HG03196 (cell line): ENCODE measurements at regions not wholly inside any gene's neighbourhood (a gene's known extent, or its start where the extent isn't known, plus 50 kb on each side); places are given as distances from the start of the nearest gene placed in this dataset.

Experiments used
- ATAC-seq: cut with Tn5 transposase; IDR thresholded peaks from one replicate; pipeline ENCODE4 v1.9.1; 2021; ENCODE audit not compliant: unreplicated experiment

DNA sequence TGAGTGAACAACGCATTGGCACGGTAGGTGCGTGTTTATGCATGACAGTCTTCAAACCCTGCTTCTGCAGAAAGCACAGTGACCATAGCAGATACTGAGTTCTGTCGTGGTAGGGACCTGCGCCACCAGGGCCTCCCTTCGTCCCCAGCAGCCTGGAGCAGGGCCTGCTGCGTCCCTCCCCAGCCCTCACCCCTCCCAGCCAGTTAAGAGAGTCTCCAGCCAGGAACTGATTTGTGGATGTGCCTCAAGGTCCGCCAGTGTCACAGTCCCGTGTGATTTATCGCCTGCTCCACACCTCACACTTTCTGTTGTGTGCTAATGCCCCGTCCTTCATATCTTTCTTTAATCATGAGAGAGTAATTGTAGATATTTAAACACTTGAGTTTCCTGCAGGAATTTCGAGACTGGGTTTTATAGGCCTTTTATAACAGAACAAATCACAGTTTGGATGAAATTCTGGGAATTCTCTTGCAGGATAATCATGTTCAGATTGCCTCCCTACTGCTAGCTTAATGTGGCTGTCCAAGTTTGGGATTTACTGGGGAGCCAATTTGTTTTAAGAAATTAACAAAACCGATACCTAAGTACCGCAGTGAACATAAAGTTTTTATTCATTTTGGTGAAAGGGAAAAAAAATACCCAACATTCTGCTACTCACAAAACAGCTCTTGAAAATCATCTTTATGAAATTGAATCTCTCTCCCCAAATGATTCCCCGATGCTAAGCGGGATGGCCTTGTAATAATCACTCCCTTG is 438.6 kb downstream of the TSHZ3 start:
- no peak for ATAC-seq

DNA sequence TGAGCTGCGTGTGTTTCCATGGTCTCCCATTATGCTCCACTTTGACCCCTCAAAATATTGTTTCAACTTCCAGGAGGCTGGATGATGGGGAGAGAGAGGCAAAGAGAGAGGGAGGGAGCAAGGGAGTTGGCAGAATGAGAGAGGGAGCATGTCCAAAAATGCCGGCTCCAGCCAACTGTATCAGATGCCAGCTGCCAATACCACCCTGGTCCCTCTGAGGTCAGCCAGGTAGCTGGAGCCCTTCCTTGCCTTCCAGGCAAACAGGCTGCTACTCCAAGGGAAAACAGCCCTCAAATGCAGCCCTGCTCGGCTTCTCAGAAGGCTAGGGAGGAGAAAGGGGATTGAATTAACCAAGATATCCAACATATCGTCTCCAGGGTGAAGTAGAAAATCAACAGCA is 440.0 kb downstream of the TSHZ3 start:
- ATAC-seq, result no peak

DNA sequence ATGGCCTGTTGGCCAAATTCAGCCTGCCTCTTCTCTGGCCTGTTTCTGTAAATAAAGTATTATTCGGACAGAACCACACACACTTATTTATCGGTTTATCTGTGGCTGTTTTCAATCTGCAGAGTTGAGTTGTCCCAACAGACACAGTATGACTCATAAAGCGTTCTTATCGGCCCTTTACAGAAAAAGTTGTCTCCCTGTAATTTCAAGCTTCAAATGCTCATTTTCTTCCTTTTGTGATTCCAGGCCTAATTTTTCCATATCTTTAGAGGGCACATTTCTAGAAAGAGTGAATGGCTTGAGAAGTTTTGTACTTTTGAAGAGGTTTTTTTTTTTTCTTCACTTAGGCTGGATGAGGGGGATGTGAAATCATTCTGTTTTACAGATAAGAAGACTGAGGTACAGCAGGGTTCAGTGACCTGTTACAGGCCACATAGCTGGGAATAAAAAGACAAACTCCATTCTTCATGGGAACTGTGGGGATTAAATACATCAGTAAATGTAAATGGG is 440.9 kb downstream of the TSHZ3 start:
- ATAC-seq, result no peak

DNA sequence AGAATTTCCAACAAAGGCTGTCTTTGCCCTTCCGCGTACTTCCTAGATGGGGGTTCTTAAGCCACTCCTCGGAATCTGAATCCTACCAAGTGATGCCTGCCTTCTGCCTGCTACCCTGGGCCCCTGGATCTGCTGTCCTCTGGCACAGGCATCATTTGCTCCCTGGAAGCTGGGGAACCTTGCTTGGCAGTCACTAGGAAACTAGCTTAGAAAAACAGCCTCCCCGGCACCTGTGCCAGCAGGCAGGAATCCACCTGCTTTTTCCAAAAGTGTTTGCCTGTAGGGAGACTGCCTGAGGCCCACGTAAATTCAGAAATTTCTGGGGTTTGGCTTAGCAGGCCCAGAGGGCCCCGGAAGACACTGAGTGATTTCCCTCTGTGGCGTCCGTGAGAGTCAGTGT is 442.4 kb downstream of the TSHZ3 start:
- no peak for ATAC-seq

DNA sequence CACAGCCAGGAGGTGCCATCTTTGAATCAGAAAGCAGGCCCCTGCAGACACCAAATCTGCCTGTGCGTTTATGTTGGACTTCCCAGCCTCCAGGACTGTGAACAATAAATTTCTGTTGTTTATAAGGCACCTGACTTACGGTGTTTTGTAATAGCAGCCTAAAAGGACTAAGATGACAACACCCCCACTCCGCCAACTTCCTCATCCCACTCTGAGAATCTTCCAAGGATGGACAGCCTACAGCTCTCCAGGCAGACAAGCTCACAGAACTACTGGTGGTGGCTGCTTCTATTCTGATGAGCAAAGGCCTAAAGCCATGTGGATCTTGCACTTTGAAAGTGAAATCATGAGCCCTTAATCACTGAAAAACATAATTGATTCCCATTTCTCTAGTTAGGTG is 449.2 kb downstream of the TSHZ3 start:
- no peak for ATAC-seq

DNA sequence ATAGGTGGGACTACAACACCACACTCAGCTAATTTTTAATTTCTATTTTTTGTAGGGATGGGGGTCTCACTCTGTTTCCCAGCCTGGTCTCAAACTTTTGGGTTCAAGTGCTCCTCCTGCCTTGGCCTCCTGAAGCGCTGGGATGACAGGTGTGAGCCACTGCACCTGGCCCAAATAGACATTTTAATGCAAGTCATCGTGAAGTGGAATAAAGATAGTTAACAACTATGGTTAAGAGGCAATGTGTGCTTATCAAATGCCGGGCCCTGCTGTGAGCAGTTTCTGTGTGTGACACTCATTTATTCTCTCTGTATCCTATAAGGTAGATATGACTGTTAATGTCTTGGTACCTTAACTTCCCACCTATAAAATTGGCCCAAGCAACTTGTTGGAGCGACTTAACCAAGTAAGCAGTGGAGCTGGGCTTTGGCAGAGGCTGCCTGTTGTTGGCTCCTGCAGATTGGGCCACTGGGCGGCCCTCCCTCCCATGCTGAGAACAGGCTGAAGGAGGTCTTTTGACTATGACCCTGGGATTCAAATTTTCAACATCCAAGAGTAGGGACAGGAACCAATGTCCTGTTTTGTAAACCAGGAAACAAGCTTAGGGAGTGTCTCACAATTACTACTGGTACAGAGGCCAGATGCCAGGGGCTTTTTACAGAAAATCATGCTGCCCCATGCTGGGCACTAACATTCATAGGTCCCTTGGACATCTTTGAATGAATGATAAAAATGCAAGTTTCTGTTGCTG is 450.7 kb downstream of the TSHZ3 start:
- ATAC-seq, result no peak

DNA sequence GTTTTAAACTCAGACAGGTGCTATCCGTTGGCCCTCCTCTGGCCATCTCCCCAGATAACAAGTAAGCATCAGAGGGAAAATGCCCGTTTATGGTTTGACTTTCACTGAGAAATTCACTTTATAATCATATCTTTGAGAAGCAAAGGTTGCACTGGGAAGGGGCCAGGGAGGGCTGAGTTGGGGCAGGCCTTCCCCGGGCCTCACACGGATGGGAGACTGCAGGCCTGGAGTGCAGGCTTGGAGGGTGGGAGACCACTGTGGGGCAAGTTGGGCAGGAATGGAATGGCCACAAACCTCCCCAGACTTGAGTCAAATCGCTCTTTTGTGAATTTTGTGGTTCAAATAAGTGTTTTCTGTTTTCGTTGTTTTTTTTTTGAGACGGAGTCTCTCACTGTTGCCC is 451.7 kb downstream of the TSHZ3 start:
- no peak for ATAC-seq

DNA sequence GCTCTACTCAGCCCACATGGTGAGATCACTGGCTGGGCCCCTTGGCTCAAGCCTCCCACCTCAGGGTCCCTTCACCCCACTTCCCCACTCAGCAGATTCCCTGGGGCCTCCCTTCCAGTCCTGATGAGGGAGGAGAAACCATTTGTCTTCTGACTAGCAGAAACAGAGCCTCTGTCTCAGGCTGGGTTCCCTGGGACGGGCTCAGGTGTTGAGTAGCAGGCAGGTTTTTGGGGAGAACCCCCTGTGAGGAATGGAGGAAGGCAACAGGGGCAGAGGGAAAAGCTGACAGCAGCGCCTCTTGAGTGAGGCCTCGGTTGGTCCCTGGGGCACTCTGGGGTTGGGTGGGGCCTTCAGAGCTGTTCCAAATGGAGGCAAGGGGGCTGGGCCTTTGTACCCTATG is 452.2 kb downstream of the TSHZ3 start:
- no peak for ATAC-seq

DNA sequence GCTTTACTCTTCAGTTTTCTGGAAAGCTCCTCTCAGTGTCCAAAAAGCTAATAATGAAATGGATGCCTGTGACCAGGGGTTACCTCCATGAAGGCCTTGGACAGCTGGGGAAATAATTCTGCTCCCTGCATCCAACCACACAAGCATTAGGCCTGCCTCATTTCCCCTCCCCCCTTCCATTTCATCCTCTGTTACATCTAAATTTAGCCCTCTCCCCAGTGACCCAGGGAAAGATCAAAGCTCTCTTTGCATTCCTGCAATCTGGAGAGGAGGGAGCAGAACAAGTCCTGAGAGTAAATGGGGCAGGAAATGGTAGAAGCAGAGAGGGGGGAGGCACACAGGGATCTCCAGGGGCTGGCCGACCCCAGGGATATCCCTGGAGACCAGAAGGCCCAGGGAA is 452.7 kb downstream of the TSHZ3 start:
- no peak for ATAC-seq

DNA sequence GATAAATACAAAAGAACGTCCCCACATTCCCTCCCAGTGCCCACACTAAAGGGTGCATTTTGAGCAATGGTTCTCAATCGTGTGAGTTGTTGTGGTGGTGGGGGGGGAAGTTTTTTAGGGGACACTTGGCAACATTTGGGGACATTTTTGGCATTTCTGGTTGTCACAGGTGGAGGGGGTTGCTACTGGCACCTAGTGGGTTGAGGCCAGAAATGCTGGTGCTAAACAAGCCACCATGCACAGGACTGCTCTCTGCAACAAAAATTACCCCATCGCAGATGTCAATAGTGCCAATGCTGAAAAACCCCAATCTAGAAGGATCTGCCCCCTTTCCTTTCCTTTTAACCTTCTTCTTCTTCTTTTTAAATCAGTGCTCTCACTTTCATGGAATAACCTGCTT is 453.3 kb downstream of the TSHZ3 start:
- ATAC-seq, result no peak

DNA sequence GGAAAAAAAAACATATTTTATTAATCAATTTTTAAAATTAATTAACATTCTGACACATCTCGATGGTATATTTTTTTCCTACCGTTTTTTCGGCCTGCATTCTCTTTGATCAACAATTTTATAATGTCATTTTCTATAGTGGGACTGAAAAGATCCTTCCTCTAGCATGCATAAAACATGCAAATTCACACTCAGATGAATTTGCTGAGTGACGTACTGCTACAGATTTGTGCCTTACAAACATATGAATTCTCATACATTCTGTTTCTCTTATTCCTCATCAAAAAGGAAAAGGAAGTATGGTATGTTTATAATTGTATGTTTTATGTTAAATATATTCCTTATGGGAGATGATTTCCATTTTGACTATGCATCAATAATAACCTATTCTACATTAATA is 458.2 kb downstream of the TSHZ3 start:
- ATAC-seq, result no peak

DNA sequence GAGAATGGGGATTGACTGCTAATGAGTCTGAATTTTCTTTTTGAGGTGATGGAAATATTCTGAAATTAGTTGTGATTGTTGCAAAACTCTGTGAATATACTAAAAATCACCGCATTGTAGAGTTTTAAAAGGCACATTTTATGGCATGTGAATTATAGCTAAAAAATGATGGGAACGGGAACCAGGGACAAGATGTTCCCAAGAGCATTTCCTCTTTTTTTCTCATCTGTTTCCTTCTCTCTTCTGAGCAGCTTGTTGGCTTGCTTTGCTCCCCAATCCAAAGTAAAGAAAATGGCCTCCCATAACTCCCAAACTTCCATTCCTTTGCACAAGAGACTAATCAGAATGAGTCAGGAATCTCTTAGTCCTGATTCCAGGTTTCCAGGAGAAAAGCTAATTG is 459.2 kb downstream of the TSHZ3 start:
- no peak for ATAC-seq

DNA sequence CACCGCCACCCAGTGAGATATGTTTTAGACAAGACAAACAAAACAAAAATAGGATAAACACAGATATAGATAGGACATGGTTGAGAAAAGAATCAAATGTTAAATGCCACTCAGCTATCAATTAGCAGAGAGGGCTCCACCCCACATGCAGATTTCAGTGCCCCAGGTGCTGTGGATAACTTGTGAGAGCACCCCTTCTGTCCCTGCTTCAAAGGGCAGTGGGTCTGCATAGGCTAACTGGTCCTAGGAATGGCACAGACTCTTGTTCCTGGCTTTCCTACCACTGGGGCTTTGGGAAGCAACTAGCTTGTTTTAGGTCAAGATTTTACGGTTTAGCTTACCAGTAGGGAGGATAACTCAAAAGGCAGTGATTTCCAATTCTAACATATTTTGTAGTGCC is 460.3 kb downstream of the TSHZ3 start:
- ATAC-seq, result no peak

DNA sequence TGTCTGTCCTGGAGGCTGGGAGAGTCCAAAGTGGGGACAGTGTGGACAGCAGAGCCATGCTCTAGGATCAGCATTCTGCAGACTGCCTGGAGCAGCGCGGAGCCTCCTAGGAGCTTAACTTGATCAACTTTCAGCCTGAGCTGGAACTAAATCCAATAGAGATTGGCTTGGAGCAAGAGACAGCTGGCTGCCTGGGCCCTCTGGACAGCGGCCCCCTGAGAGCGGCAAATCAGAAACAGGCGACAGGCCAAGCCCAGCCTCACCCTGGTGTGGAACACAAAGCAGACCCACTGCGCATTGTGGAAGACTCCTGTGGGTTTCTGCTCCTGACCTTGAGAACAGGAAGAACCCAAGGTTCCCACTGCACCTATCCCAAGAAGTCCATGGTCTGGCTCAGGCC is 462.2 kb downstream of the TSHZ3 start:
- no peak for ATAC-seq

DNA sequence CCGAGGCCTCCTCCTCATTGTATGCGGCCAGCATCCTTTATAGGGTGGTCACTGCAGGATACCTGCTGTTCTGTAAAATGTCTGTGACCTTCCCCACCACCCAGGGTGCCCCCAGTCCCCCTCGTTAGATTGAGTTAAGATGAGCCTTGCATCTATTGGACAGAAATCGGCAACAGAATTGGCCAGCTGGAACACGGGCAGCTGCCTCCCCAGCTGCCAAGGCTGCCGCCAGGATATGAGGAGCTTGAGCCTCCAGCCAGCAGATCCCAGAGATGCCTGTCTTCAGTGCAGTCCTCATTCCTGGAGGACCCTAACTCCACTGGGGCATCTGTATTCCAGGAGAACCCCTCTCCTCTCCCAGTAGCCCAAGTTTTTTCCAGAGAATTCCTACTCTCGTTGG is 463.0 kb downstream of the TSHZ3 start:
- no peak for ATAC-seq

DNA sequence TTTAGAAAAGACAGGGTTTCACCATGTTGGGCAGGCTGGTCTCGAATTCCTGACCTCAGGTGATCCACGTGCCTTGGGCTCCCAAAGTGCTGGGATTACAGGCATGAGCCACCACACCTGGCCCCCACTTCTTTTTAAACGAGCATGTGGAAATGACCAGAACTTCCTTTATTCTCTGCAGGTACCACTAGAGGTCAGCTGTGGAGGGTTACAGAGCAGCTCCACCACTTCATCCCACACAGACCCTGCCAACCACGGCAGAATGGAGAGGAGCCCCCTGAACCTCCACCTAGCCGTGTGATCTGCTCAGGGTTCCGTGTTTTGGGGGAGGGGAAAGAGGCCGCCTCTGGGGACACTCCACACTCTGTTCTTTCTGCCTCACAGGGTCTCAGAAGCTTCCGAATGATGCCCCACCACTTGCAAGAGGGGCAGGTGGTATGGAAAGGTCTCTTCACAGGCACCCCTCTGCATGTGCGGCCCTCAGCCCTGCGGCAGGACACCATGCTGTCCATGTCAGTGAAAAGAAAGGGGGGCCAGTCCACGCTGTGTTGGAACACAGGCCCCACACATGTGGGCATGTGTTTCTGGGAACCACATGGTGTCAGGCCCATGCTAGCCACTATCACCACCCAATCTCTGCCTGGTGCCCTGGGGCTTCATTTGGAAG is 465.0 kb downstream of the TSHZ3 start:
- ATAC-seq, result no peak

DNA sequence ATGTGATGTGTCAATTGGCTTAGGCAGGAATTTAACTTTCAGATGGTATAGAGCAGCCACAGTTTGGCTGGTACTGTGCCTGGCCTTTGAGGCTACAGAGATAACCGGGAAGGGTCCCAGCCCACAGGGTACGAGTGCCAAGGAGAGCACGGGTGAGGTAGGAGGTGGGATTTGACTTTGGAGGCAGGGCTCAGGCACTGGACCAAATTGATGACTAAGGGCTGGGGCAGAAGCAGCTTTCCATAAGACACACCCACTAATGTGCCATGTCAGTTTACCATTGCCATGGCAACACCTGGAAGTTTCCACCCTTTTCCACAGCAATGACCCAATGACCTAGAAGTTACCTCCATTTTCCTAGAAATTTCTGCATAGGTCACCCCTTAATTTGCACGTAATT is 466.2 kb downstream of the TSHZ3 start:
- ATAC-seq, result no peak

DNA sequence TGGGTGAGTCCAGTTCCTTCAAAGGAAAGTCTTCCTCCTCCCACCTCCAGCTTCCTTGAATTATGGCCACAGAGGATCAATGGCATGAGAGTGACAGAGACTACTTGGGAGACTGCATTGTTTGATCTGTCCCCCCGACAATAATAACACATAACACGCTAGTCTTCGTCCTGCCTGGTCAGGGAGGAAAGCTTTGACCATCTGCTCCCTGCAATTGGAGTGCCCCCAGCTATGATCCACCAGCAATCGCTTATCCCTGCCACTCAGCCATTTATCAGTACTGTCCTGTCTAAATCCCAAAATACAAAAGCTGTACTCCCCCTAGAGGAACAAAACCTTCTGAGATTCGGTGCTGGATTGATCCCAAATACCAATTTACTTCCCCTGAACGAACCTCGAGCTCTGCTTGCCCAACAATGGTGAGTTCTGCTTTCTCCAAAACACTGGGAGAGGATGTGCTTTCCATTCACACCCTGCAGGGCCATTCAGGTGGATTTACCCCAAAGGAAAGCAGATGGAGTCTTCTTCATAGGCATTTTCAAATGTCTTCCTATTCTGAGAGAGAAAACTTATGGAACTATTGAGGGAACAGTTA is 466.7 kb downstream of the TSHZ3 start:
- no peak for ATAC-seq

DNA sequence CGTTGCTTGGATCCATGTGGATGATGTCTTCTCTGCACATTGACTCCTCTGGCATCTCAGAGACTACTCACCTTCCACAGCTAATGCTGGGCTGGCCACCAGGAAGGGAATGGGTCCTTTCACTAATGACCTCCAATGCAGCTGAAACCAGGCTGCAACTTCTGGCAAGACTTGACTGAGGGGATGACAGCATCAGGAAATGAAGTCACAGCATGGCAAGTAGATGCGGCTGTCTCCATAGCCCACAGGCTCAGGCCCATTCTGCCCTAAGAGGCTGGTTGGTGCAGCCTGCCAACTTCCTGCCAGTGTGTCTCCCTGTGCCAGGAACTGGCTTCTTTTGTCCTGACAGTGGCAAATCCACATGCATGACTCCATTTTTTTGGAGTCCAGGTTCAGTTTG is 467.3 kb downstream of the TSHZ3 start:
- ATAC-seq, result no peak

DNA sequence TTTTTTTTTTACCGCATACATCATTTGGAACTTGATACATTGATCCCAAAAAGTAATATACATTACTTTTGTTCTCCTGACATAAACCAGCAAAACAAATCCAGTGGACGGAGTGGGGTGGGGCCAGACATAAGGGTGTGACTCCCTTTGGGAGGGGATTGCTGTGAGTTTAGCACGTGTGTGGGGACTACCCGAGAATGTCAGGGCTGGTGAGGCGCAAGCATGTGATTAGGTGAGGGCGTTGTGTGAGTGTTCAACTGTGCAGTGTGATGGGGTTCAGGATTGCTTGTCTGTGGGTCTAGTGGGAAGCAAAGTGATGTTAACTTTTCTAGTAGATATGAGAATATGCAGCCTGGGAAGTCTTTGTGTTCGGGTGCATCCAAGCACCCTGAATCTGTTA is 468.0 kb downstream of the TSHZ3 start:
- ATAC-seq, result no peak

DNA sequence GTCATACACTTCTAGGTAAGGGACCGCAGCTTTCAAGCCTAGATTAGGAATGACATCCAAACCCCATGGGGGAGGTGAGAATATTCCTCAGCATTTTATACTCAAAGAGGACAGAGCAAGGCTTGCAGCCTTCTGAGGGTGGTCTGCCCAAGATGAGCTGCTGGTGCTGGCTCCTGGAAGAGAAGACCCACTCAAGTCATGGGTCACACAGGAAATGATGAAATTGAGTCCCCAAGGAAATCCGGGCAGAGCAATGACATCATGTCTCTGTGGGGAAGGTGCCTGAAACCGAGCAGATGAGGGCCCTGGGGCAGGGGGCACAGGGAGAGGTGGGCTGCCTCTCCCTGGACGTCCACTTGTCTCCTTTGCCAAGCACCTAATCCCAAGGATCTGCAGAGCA is 468.7 kb downstream of the TSHZ3 start:
- ATAC-seq, result no peak

DNA sequence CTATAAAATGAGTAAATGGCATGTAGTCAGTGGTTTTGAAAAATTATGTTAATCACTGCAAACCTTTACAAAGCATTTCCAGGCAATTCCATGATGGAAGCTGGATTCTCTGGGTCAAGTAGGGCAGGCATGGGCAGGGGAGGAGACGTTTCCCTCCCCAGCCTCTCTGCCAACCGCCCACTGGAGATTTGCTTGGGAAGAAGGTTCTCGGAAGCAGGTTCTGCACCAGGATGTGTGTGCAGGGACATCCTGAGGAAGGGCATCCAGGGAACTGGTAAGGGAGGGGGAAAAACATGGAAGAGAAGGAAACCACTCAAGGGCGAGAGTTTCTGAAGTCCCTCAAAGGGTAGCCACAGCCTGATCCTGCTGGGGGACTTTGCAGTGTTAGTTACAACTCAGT is 469.1 kb downstream of the TSHZ3 start:
- ATAC-seq, result no peak
